MM.1S (cell line): ENCODE measurements at regions not wholly inside any gene's neighbourhood (a gene's known extent, or its start where the extent isn't known, plus 50 kb on each side); places are given as distances from the start of the nearest gene placed in this dataset.

Experiments
- EZH2 ChIP-seq: fragments of 300-600 bp; sonication (generic); optimal IDR thresholded peaks from 2 replicates; pipeline ENCODE3; 2017; ENCODE audit warnings: low read depth, mild to moderate bottlenecking, antibody characterized with exemption, low read length, mixed read lengths
- EZH2phosphoT487 ChIP-seq: fragments of 300-600 bp; sonication (generic); IDR thresholded peaks from 2 replicates; pipeline ENCODE4 v1.6.1; 2018; ENCODE audit warnings: antibody characterized with exemption, low read length
- TF ChIP-seq, protein P1 (sequence below): fragments of 300-600 bp; sonication (generic); IDR thresholded peaks from 2 replicates; pipeline ENCODE4 v1.5.1; 2016; ENCODE audit warnings: antibody characterized with exemption, low read length, mixed read lengths

DNA sequence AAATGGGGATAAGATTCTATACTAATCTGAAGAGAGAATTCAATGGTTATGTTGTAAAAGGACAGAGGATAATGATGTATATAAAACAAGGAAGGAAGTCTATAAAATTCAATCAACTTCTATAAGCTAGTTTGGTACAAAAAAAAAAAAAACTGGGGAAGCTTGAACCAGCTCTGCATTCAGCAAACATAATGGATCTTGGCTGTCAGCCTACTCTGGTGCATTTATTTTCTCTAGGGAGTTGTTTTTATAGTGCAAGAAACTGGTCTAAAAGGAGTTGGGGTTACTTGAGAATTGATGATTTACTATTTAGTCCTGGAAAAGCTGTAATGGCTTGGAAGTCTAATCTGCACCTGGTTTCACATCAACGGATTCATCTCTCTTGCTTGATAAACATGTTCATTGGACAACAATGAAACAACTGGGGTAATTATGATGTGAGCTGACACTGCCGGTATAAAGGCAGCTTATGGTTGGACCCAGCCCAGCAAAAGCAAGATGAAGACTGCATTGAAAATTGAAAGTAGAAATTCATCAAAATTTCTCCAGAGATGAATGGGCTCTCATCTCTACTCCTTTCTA is 199.4 kb upstream of the NRIP1 start:
- TF ChIP-seq, protein P1, sequence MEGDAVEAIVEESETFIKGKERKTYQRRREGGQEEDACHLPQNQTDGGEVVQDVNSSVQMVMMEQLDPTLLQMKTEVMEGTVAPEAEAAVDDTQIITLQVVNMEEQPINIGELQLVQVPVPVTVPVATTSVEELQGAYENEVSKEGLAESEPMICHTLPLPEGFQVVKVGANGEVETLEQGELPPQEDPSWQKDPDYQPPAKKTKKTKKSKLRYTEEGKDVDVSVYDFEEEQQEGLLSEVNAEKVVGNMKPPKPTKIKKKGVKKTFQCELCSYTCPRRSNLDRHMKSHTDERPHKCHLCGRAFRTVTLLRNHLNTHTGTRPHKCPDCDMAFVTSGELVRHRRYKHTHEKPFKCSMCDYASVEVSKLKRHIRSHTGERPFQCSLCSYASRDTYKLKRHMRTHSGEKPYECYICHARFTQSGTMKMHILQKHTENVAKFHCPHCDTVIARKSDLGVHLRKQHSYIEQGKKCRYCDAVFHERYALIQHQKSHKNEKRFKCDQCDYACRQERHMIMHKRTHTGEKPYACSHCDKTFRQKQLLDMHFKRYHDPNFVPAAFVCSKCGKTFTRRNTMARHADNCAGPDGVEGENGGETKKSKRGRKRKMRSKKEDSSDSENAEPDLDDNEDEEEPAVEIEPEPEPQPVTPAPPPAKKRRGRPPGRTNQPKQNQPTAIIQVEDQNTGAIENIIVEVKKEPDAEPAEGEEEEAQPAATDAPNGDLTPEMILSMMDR, result no peak
- no peak for TF ChIP-seq EZH2phosphoT487
- TF ChIP-seq EZH2, result no peak
